Activated naive CD8-positive, alpha-beta T cell treated with anti-CD3 and anti-CD28 coated beads, Interleukin-2, amount 10 ng/mL, durations not matched to agents 7 days and 5 days (primary cell): ENCODE measurements at regions not wholly inside any gene's neighbourhood (a gene's known extent, or its start where the extent isn't known, plus 50 kb on each side); places are given as distances from the start of the nearest gene placed in this dataset.

Experiments used
- ATAC-seq: fragments of 150-1000 bp; cut with Tn5 transposase; one replicate; pipeline ENCODE4 v1.10.0; 2021; ENCODE audit warnings: low read depth, moderate library complexity
- POLR2A ChIA-PET: fragments of 350-600 bp; sonication (Branson Sonifier 250); formaldehyde crosslinking; loops from one replicate; lab custom pipeline; 2021; ENCODE audit warnings: antibody characterized with exemption; lab: Charles Lee
- DNase-seq: peaks from one replicate; pipeline ENCODE4 v3.0.0; 2021
- H3K27ac Mint-ChIP-seq: one replicate; pipeline ENCODE4 v1.8.0; 2022; ENCODE audit warnings: mild to moderate bottlenecking, mixed read lengths
- H3K27me3 Mint-ChIP-seq: one replicate; pipeline ENCODE4 v1.8.0; 2022; ENCODE audit warnings: mild to moderate bottlenecking, moderate library complexity, mixed read lengths
- H3K36me3 Mint-ChIP-seq: one replicate; pipeline ENCODE4 v1.8.0; 2021; ENCODE audit warnings: mild to moderate bottlenecking, mixed read lengths
- H3K4me1 Mint-ChIP-seq: one replicate; pipeline ENCODE4 v1.8.0; 2021; ENCODE audit warnings: mixed read lengths
- H3K4me3 Mint-ChIP-seq: one replicate; pipeline ENCODE4 v1.8.0; 2022; ENCODE audit warnings: mild to moderate bottlenecking, moderate library complexity, mixed read lengths
- H3K9me3 Mint-ChIP-seq: one replicate; pipeline ENCODE4 v1.8.0; 2021; ENCODE audit warnings: mixed read lengths

- H3K27ac Mint-ChIP-seq: no peak overlapping the region
- H3K4me3 Mint-ChIP-seq: no peak overlapping the region
- DNase-seq (no peak), ATAC-seq (no peak)
- H3K9me3 Mint-ChIP-seq: no peaks in the 10 kb centered on the region
- H3K27me3 Mint-ChIP-seq: peaks cover 7% of the 10 kb centered on the region
- POLR2A ChIA-PET: no interaction called here
- no peaks in the 10 kb centered on the region for H3K4me1 Mint-ChIP-seq
- H3K36me3 Mint-ChIP-seq: no peaks in the 10 kb centered on the region
Measured at GRCh38 chr18:57220930-57221483, 74.1 kb downstream of the BOD1L2 start.

- no peak overlapping the region for H3K27ac Mint-ChIP-seq
- H3K36me3 Mint-ChIP-seq: no peaks in the 10 kb centered on the region
- no peaks in the 10 kb centered on the region for H3K9me3 Mint-ChIP-seq
- POLR2A ChIA-PET: no interaction called here
- DNase-seq (no peak), ATAC-seq (no peak)
- H3K4me3 Mint-ChIP-seq: no peak overlapping the region
- H3K4me1 Mint-ChIP-seq: no peaks in the 10 kb centered on the region
- peaks cover 7% of the 10 kb centered on the region for H3K27me3 Mint-ChIP-seq
Measured at GRCh38 chr18:57223144-57223870, 76.4 kb downstream of the BOD1L2 start.

GRCh38 chr18:57230861-57231585, 84.1 kb downstream of the BOD1L2 start:
- ATAC-seq (no peak), DNase-seq (no peak)
- POLR2A ChIA-PET: no interaction called here
- Mint-ChIP-seq H3K27ac (no peak overlapping the region), H3K4me3 (no peak overlapping the region), H3K36me3 (no peaks in the 10 kb centered on the region), H3K4me1 (no peaks in the 10 kb centered on the region), H3K9me3 (peaks cover 5% of the 10 kb centered on the region), H3K27me3 (no peaks in the 10 kb centered on the region)

GRCh38 chr18:57231864-57232263, 85.0 kb downstream of the BOD1L2 start:
- ATAC-seq: no peak
- no peak overlapping the region for H3K4me3 Mint-ChIP-seq
- no peaks in the 10 kb centered on the region for H3K27me3 Mint-ChIP-seq
- no peaks in the 10 kb centered on the region for H3K36me3 Mint-ChIP-seq
- no peak for DNase-seq
- no peaks in the 10 kb centered on the region for H3K4me1 Mint-ChIP-seq
- POLR2A ChIA-PET: no interaction called here
- peaks cover 5% of the 10 kb centered on the region for H3K9me3 Mint-ChIP-seq
- H3K27ac Mint-ChIP-seq: no peak overlapping the region

GRCh38 chr18:57234346-57234745, 87.5 kb downstream of the BOD1L2 start:
- POLR2A ChIA-PET: no interaction called here
- Mint-ChIP-seq H3K4me1 (no peaks in the 10 kb centered on the region), H3K27me3 (no peaks in the 10 kb centered on the region), H3K36me3 (no peaks in the 10 kb centered on the region), H3K9me3 (peaks cover 2% of the 10 kb centered on the region), H3K27ac (no peak overlapping the region), H3K4me3 (no peak overlapping the region)
- DNase-seq: no peak
- no peak for ATAC-seq

- Mint-ChIP-seq H3K9me3 (no peaks in the 10 kb centered on the region), H3K27me3 (no peaks in the 10 kb centered on the region), H3K27ac (no peak overlapping the region), H3K4me3 (no peak overlapping the region), H3K36me3 (no peaks in the 10 kb centered on the region), H3K4me1 (no peaks in the 10 kb centered on the region)
- POLR2A ChIA-PET: no interaction called here
- ATAC-seq: no peak
- DNase-seq: no peak
Measured at GRCh38 chr18:57241869-57242268, 95.0 kb downstream of the BOD1L2 start.

GRCh38 chr18:57242285-57242684, 95.4 kb downstream of the BOD1L2 start:
- Mint-ChIP-seq H3K36me3 (no peaks in the 10 kb centered on the region), H3K27ac (no peak overlapping the region), H3K9me3 (no peaks in the 10 kb centered on the region), H3K4me3 (no peak overlapping the region), H3K27me3 (no peaks in the 10 kb centered on the region), H3K4me1 (no peaks in the 10 kb centered on the region)
- POLR2A ChIA-PET: no interaction called here
- DNase-seq (no peak), ATAC-seq (no peak)

GRCh38 chr18:57243624-57244179, 96.8 kb downstream of the BOD1L2 start:
- H3K9me3 Mint-ChIP-seq: no peaks in the 10 kb centered on the region
- DNase-seq: no peak
- H3K4me3 Mint-ChIP-seq: no peak overlapping the region
- no peaks in the 10 kb centered on the region for H3K36me3 Mint-ChIP-seq
- H3K4me1 Mint-ChIP-seq: no peaks in the 10 kb centered on the region
- no peaks in the 10 kb centered on the region for H3K27me3 Mint-ChIP-seq
- POLR2A ChIA-PET: no interaction called here
- no peak for ATAC-seq
- H3K27ac Mint-ChIP-seq: no peak overlapping the region

GRCh38 chr18:57249179-57249578, 102.3 kb downstream of the BOD1L2 start:
- no peak overlapping the region for H3K4me3 Mint-ChIP-seq
- H3K27me3 Mint-ChIP-seq: no peaks in the 10 kb centered on the region
- POLR2A ChIA-PET: no interaction called here
- no peaks in the 10 kb centered on the region for H3K4me1 Mint-ChIP-seq
- DNase-seq (no peak), ATAC-seq (no peak)
- no peaks in the 10 kb centered on the region for H3K36me3 Mint-ChIP-seq
- no peak overlapping the region for H3K27ac Mint-ChIP-seq
- no peaks in the 10 kb centered on the region for H3K9me3 Mint-ChIP-seq

GRCh38 chr18:57249883-57250282, 102.5 kb upstream of the ST8SIA3 start:
- H3K4me1 Mint-ChIP-seq: no peaks in the 10 kb centered on the region
- H3K4me3 Mint-ChIP-seq: no peak overlapping the region
- no peaks in the 10 kb centered on the region for H3K36me3 Mint-ChIP-seq
- no peaks in the 10 kb centered on the region for H3K9me3 Mint-ChIP-seq
- POLR2A ChIA-PET: no interaction called here
- no peak for ATAC-seq
- DNase-seq: no peak
- no peaks in the 10 kb centered on the region for H3K27me3 Mint-ChIP-seq
- no peak overlapping the region for H3K27ac Mint-ChIP-seq

GRCh38 chr18:57251747-57252146, 100.6 kb upstream of the ST8SIA3 start:
- Mint-ChIP-seq H3K27me3 (no peaks in the 10 kb centered on the region), H3K4me3 (no peak overlapping the region), H3K27ac (no peak overlapping the region), H3K36me3 (no peaks in the 10 kb centered on the region), H3K4me1 (no peaks in the 10 kb centered on the region), H3K9me3 (no peaks in the 10 kb centered on the region)
- DNase-seq: no peak
- POLR2A ChIA-PET: no interaction called here
- no peak for ATAC-seq

GRCh38 chr18:57253903-57254302, 98.5 kb upstream of the ST8SIA3 start:
- peaks cover 1% of the 10 kb centered on the region for H3K9me3 Mint-ChIP-seq
- no peak for ATAC-seq
- no peaks in the 10 kb centered on the region for H3K4me1 Mint-ChIP-seq
- POLR2A ChIA-PET: no interaction called here
- no peak overlapping the region for H3K4me3 Mint-ChIP-seq
- no peaks in the 10 kb centered on the region for H3K27me3 Mint-ChIP-seq
- no peaks in the 10 kb centered on the region for H3K36me3 Mint-ChIP-seq
- H3K27ac Mint-ChIP-seq: no peak overlapping the region
- DNase-seq: no peak

- Mint-ChIP-seq H3K27me3 (no peaks in the 10 kb centered on the region), H3K9me3 (peaks cover 4% of the 10 kb centered on the region), H3K4me1 (no peaks in the 10 kb centered on the region), H3K4me3 (no peak overlapping the region), H3K27ac (no peak overlapping the region), H3K36me3 (no peaks in the 10 kb centered on the region)
- ATAC-seq (no peak), DNase-seq (no peak)
- POLR2A ChIA-PET: interaction anchor here (0.7 kb wide), 1 partner anchor 139 kb away, joined by 3 read pairs; no protein-coding TSS in a partner anchor
Measured at GRCh38 chr18:57258131-57258777, 94.1 kb upstream of the ST8SIA3 start.
